ENCODE measurements at regions not wholly inside any gene's neighbourhood (a gene's known extent, or its start where the extent isn't known, plus 50 kb on each side); places are given as distances from the start of the nearest gene placed in this dataset.

GRCh38 chr20:24720957-24721356, 228.1 kb upstream of the CST7 start (continued):
- TF ChIP-seq ZBTB43 (CRISPR knock-in tag; IDR thresholded peaks at IDR 0.05) (no peak), CBX8 (IDR thresholded peaks at IDR 0.05; ENCODE audit: borderline replicate concordance, extremely low read depth, low read depth, low read length, poor library complexity, severe bottlenecking) (no peak)

- Histone ChIP-seq H3K9me1 (ENCODE audit: control insufficient read depth, insufficient read depth, low read length) (no peaks in the 10 kb centered on the region), H3K4me2 (ENCODE audit: insufficient read depth, low read length) (no peak overlapping the region), H3K4me1 (replicated peaks in 1 of 2; ENCODE audit: control insufficient read depth in 2 of 2, insufficient read depth in 2 of 2, low read length in 2 of 2) (no peaks in the 10 kb centered on the region), H2AFZ (ENCODE audit: low read depth, low read length) (no peak overlapping the region), H3K36me3 (ENCODE audit: control insufficient read depth, insufficient read depth, low read length) (no peaks in the 10 kb centered on the region), H3K27ac (ENCODE audit: extremely low read depth, low read depth, low read length) (no peak overlapping the region), H3K9me3 (replicated peaks; ENCODE audit: control insufficient read depth, insufficient read depth, low read depth, low read length) (no peaks in the 10 kb centered on the region), H4K20me1 (replicated peaks; ENCODE audit: control insufficient read depth, insufficient read depth, low read length) (no peaks in the 10 kb centered on the region), H3K79me2 (ENCODE audit: control insufficient read depth, insufficient read depth, low read length) (no peaks in the 10 kb centered on the region), H3K4me3 (no peak overlapping the region), H3K27me3 (ENCODE audit: control insufficient read depth in 2 of 2, insufficient read depth in 2 of 2, low read length in 2 of 2) (no peaks in the 10 kb centered on the region), H3K9ac (ENCODE audit: insufficient read depth in 1 of 2, low read depth in 2 of 2, low read length in 2 of 2) (no peak overlapping the region)
- intact Hi-C loops (cut with micrococcal nuclease) (no loop called here), in situ Hi-C loops (cut with MboI) (no loop called here)
- no TSS peak for BruUV-seq (replicated peaks)
- WGBS (ENCODE audit: insufficient coverage, low coverage, missing lambda C conversion rate): 0% methylated on average over 1 of the region's 2 CpGs
- TF ChIP-seq MXD1 (CRISPR knock-in tag; IDR thresholded peaks at IDR 0.05; ENCODE audit: borderline replicate concordance, poor library complexity, severe bottlenecking) (no peak), ZNF583 (CRISPR knock-in tag; IDR thresholded peaks at IDR 0.05) (no peak), POLR2A (conservative IDR thresholded peaks at IDR 0.05) (no peak), GABPA (tag; conservative IDR thresholded peaks at IDR 0.05; ENCODE audit: low read depth) (no peak), ZNF174 (CRISPR knock-in tag; IDR thresholded peaks at IDR 0.05) (no peak), SPI1 (IDR thresholded peaks at IDR 0.05; ENCODE audit: borderline replicate concordance, low read depth, low read length) (no peak), ELK3 (CRISPR knock-in tag; IDR thresholded peaks at IDR 0.05) (no peak)
- no peak for FAIRE-seq
- POLR2A ChIA-PET: interaction anchor here (0.6 kb wide), 1 partner anchor 116 kb away, joined by 3 read pairs; no protein-coding TSS in a partner anchor
- CTCF ChIA-PET (ENCODE audit: low intra/inter-chr PET ratio): no interaction called here
- no peak for DNase-seq (ENCODE audit: extremely low read depth in 1 of 4, low spot score in 3 of 4)
- no peak for ATAC-seq
These were observed 227.0 kb upstream of the CST7 start for GRCh38 chr20:24721891-24722568.
